HUES48 (cell line): ENCODE measurements at regions not wholly inside any gene's neighbourhood (a gene's known extent, or its start where the extent isn't known, plus 50 kb on each side); places are given as distances from the start of the nearest gene placed in this dataset.
"Not testable (repeated sequence)": the region's sequence is repeated elsewhere in the genome, so short reads cannot be mapped to it uniquely, and the experiment has no call there.

Experiments
- H3K27ac ChIP-seq: one replicate; pipeline ENCODE4 v1.7.0; 2013; ENCODE audit warnings: low read depth, low read length, inconsistent platforms
- H3K27me3 ChIP-seq: 2 replicates; pipeline ENCODE4 v1.6.1; 2013; ENCODE audit warnings: mild to moderate bottlenecking, low read length; ENCODE audit not compliant: control insufficient read depth, insufficient read depth
- H3K36me3 ChIP-seq: 2 replicates; pipeline ENCODE4 v1.6.1; 2013; ENCODE audit warnings: low read length; ENCODE audit not compliant: control insufficient read depth, insufficient read depth
- H3K4me1 ChIP-seq: 2 replicates; pipeline ENCODE4 v1.6.1; 2013; ENCODE audit warnings: mild to moderate bottlenecking, low read length; ENCODE audit not compliant: control insufficient read depth, insufficient read depth
- H3K4me3 ChIP-seq: 2 replicates; pipeline ENCODE4 v1.5.1; 2013; ENCODE audit warnings: mild to moderate bottlenecking, low read depth, low read length
- H3K9ac ChIP-seq: 2 replicates; pipeline ENCODE4 v1.6.1; 2013; ENCODE audit warnings: mild to moderate bottlenecking, low read depth, low read length, moderate library complexity
- H3K9me3 ChIP-seq: 2 replicates; pipeline ENCODE4 v1.6.1; 2013; ENCODE audit warnings: low read length; ENCODE audit not compliant: control insufficient read depth, insufficient read depth

GRCh38 chr12:47433876-47434275 is 272.0 kb downstream of the RPAP3 start:
- Histone ChIP-seq H3K9ac (no peak overlapping the region), H3K9me3 (peaks cover 21% of the 10 kb centered on the region; the same call in 1 of the 2 replicates), H3K4me3 (no peak overlapping the region), H3K4me1 (no peaks in the 10 kb centered on the region), H3K36me3 (no peaks in the 10 kb centered on the region), H3K27me3 (no peaks in the 10 kb centered on the region), H3K27ac (no peak overlapping the region)

GRCh38 chr12:47426678-47427309 is 279.0 kb downstream of the RPAP3 start:
- H3K4me1 ChIP-seq, H3K9ac ChIP-seq, H3K9me3 ChIP-seq, H3K36me3 ChIP-seq, H3K4me3 ChIP-seq, H3K27ac ChIP-seq, H3K27me3 ChIP-seq: not testable (repeated sequence)

- Histone ChIP-seq H3K9ac (no peak overlapping the region), H3K36me3 (no peaks in the 10 kb centered on the region), H3K9me3 (peaks cover 7% of the 10 kb centered on the region), H3K4me1 (0 out of 2 replicates have a peak, but pooled peaks cover 2% of the 10 kb centered on the region), H3K27ac (no peak overlapping the region), H3K27me3 (no peaks in the 10 kb centered on the region), H3K4me3 (no peak overlapping the region)
Observed at GRCh38 chr12:47422611-47423010, 283.2 kb downstream of the RPAP3 start.

GRCh38 chr12:47419497-47419896 is 286.3 kb downstream of the RPAP3 start:
- Histone ChIP-seq H3K9ac (no peak overlapping the region), H3K27ac (no peak overlapping the region), H3K27me3 (no peaks in the 10 kb centered on the region), H3K4me1 (peaks cover 6% of the 10 kb centered on the region; the same call in 1 of the 2 replicates), H3K4me3 (no peak overlapping the region), H3K9me3 (no peaks in the 10 kb centered on the region), H3K36me3 (no peaks in the 10 kb centered on the region)

GRCh38 chr12:47417955-47418354 is 287.9 kb downstream of the RPAP3 start:
- Histone ChIP-seq H3K27me3 (no peaks in the 10 kb centered on the region), H3K4me3 (no peak overlapping the region), H3K4me1 (peaks cover 6% of the 10 kb centered on the region; the same call in 1 of the 2 replicates), H3K36me3 (no peaks in the 10 kb centered on the region), H3K27ac (no peak overlapping the region), H3K9ac (no peak overlapping the region), H3K9me3 (no peaks in the 10 kb centered on the region)

GRCh38 chr12:47417121-47417520 is 288.7 kb downstream of the RPAP3 start:
- Histone ChIP-seq H3K4me1 (peaks cover 6% of the 10 kb centered on the region; the same call in 1 of the 2 replicates), H3K9ac (no peak overlapping the region), H3K4me3 (no peak overlapping the region), H3K27me3 (no peaks in the 10 kb centered on the region), H3K27ac (no peak overlapping the region), H3K9me3 (no peaks in the 10 kb centered on the region), H3K36me3 (no peaks in the 10 kb centered on the region)

- no peaks in the 10 kb centered on the region for H3K27me3 ChIP-seq
- no peaks in the 10 kb centered on the region for H3K36me3 ChIP-seq
- H3K4me1 ChIP-seq = peaks cover 6% of the 10 kb centered on the region; the same call in 1 of the 2 replicates
- H3K9ac ChIP-seq = no peak overlapping the region
- no peak overlapping the region for H3K4me3 ChIP-seq
- H3K9me3 ChIP-seq = no peaks in the 10 kb centered on the region
- no peak overlapping the region for H3K27ac ChIP-seq
Observed at GRCh38 chr12:47415054-47415453, 290.8 kb downstream of the RPAP3 start.

GRCh38 chr12:47414511-47414910 is 291.3 kb downstream of the RPAP3 start:
- Histone ChIP-seq H3K27ac (no peak overlapping the region), H3K9ac (no peak overlapping the region), H3K9me3 (no peaks in the 10 kb centered on the region), H3K27me3 (no peaks in the 10 kb centered on the region), H3K36me3 (no peaks in the 10 kb centered on the region), H3K4me3 (no peak overlapping the region), H3K4me1 (peaks cover 6% of the 10 kb centered on the region; the same call in 1 of the 2 replicates)

- Histone ChIP-seq H3K4me1 (peaks cover 4% of the 10 kb centered on the region; the same call in 1 of the 2 replicates), H3K36me3 (no peaks in the 10 kb centered on the region), H3K27me3 (no peaks in the 10 kb centered on the region), H3K27ac (no peak overlapping the region), H3K9me3 (no peaks in the 10 kb centered on the region), H3K9ac (no peak overlapping the region), H3K4me3 (no peak overlapping the region)
Observed at GRCh38 chr12:47413806-47414205, 292.0 kb downstream of the RPAP3 start.

- no peak overlapping the region for H3K9ac ChIP-seq
- H3K27ac ChIP-seq = no peak overlapping the region
- H3K36me3 ChIP-seq = no peaks in the 10 kb centered on the region
- H3K4me3 ChIP-seq = no peak overlapping the region
- peaks cover 4% of the 10 kb centered on the region; the same call in 1 of the 2 replicates for H3K4me1 ChIP-seq
- H3K9me3 ChIP-seq = no peaks in the 10 kb centered on the region
- no peaks in the 10 kb centered on the region for H3K27me3 ChIP-seq
Observed at GRCh38 chr12:47412601-47413236, 293.1 kb downstream of the RPAP3 start.

GRCh38 chr12:47411966-47412365 is 293.9 kb downstream of the RPAP3 start:
- H3K36me3 ChIP-seq = no peaks in the 10 kb centered on the region
- H3K4me1 ChIP-seq = peaks cover 4% of the 10 kb centered on the region; the same call in 1 of the 2 replicates
- no peaks in the 10 kb centered on the region for H3K27me3 ChIP-seq
- no peak overlapping the region for H3K4me3 ChIP-seq
- no peak overlapping the region for H3K27ac ChIP-seq
- H3K9me3 ChIP-seq = no peaks in the 10 kb centered on the region
- H3K9ac ChIP-seq = no peak overlapping the region
